GM10266 (cell line): ENCODE measurements at regions not wholly inside any gene's neighbourhood (a gene's known extent, or its start where the extent isn't known, plus 50 kb on each side); places are given as distances from the start of the nearest gene placed in this dataset.
"Not testable (repeated sequence)": the region's sequence is repeated elsewhere in the genome, so short reads cannot be mapped to it uniquely, and the experiment has no call there.

Source experiments
- DNase-seq: peaks from one replicate; pipeline ENCODE4 v3.0.0; 2012; ENCODE audit errors: extremely low spot score
- TF ChIP-seq, protein P1 (sequence below): IDR thresholded peaks from 2 replicates; pipeline ENCODE4 v1.5.1; 2012; ENCODE audit warnings: mild to moderate bottlenecking, low read depth; ENCODE audit not compliant: control insufficient read depth, insufficient read depth; ENCODE audit errors: missing control alignments

DNA sequence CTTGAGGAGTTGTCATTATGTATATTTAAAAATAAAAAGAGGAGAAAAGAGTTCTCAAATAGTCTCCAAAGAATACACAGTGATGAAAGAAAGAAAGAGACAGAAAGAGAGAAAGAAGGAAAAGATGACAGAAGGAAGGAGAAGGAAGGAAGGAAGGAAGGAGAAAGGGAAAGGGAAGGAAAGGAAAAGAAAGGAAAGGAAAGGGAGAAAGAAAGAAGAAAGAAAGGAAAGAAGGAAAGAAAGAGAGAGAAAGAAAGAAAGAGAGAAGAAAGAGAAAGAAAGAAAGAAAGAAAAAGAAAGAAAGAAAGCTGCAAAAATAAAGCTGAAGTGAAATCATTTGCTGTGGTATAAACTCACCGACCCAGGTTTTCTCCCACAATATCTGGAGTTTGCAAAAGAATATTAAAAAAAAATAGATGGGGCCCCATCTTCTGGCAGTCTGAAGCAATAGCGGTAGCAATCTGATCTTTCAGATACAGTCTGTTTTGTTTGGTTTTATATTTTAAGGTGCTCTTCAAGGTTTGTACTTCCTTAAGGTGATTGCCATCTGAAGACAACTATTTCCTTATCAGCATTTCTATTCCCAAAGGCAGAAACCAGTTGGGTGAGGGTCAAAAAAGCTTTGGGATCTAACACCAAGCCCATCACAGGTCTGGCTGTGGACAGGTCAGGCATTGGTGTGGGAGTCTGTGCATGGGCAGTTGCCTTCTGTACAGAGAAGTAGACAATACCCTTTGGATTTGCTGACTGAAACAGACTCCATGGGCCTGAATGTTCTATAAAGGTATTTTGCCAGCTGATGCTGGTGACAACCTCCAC, 160.4 kb downstream of the CPEB2 start:
- TF ChIP-seq, protein P1, sequence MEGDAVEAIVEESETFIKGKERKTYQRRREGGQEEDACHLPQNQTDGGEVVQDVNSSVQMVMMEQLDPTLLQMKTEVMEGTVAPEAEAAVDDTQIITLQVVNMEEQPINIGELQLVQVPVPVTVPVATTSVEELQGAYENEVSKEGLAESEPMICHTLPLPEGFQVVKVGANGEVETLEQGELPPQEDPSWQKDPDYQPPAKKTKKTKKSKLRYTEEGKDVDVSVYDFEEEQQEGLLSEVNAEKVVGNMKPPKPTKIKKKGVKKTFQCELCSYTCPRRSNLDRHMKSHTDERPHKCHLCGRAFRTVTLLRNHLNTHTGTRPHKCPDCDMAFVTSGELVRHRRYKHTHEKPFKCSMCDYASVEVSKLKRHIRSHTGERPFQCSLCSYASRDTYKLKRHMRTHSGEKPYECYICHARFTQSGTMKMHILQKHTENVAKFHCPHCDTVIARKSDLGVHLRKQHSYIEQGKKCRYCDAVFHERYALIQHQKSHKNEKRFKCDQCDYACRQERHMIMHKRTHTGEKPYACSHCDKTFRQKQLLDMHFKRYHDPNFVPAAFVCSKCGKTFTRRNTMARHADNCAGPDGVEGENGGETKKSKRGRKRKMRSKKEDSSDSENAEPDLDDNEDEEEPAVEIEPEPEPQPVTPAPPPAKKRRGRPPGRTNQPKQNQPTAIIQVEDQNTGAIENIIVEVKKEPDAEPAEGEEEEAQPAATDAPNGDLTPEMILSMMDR, result peak; percentile 54
- DNase-seq, result peak; percentile 38

DNA sequence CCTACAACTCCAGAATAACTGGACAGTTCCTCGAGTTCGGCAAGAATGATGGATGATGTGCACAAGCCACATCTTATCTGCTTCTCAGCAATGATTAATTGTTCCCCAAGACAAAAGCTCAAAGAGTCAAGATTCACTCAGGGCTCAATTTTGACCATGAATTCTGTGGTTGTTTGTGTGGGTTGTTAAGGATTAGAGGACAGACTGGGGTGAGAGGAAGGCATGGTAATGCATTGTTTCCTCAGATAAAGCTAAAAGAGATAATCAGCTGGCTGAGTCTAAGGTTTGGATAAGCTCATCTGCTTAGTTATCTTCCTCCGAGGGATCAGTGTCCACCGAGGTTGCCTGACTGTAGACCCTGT, 161.0 kb downstream of the CPEB2 start:
- TF ChIP-seq, protein P1, result no peak
- no peak for DNase-seq

DNA sequence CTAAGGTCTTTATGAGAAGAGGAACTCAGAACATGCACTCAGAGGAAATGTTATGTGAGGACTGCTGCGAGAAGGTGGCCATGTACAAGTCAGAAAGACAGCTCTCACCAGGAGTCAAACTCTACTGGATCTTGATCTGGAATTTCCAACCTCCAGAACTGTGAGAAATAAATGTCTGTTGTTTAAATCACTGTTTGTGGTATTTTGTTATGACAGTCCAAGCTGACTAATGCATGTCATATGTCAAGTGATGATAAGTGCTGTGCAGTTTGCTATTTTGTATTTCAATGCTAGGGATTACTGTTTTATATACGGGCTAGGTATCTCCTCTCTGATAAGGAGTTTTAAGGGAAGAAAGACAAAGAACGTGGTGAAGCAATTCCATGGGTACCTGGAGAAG, 162.3 kb downstream of the CPEB2 start:
- TF ChIP-seq, protein P1, result no peak
- DNase-seq, result no peak

DNA sequence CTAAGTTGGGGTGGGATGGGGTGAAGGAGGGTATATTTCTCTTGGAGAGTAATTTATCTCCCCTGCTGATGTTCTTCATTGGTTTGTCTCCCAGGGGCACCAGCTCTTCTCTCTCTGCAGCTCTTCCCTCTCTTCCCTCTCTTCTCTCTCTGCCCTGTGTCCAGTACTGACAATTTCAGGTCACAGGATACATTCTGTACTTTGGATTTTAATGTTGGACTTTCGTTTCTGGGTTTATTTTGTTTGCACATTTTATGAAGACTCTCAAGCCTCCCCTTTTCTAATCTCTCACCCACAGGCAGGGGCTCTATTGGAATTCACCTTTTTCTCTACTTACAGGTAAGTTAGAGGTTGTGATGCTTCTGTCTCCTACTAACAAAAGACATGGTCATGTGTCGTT, 165.5 kb downstream of the CPEB2 start:
- DNase-seq, result no peak
- TF ChIP-seq, protein P1, result no peak

DNA sequence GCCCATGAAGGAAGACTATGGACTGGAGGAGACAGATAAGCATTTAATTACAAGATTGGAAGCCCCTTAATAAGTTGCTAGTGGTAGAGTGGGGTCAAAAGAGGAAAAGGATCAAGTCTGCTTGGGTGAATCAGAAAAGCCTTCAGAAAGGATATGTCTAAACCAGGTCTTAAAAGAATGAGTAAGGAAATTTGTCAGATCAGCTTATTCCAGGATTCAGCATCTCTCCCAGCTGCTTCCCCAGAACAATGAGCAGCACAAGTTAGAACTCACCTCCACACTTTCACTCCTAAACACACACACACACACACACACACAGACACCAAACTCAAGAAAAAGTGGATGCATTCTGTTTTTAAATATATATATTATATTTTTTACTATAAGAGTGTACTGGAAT, 166.5 kb downstream of the CPEB2 start:
- no peak for DNase-seq

DNA sequence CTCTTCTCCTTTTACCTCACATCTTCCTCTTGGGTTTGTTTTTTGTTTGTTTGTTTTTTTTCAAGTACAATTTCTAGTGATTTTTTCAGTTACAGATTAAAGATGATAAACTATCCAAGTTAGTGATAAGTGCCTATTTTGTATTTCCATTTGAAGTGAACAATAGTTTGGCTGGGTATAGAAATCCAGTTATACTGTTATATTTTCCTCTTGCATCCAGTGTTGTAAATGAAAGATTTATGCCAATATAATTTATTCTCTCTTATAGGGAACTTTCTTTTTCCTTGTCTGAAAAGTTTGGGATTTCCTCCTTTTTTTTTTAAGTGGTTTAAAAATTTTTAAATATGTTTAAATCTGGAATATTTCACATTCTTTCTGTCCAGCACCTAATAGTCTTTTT, 169.4 kb downstream of the CPEB2 start:
- TF ChIP-seq, protein P1, result no peak
- no peak for DNase-seq

More for the DNA sequence above, 166.5 kb downstream of the CPEB2 start:
- TF ChIP-seq, protein P1, result no peak

DNA sequence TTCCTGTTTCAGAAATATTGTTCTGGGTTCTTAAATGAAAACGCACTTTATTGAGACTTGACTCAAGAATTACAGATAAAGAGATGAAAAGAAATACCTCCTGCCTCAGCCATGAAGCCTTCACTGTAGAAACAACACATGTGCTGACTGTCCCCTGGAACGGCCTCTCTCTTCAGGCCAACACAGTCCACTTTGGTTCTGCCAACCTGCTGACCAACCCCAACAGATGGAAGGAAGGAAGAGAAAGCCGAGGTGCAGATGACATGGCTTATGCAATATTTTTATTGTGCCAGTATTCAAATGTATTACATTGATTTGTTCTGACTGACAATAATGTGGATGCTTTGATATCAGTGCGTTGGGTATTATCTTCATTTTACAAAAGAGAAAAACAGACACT, 171.0 kb downstream of the CPEB2 start:
- TF ChIP-seq, protein P1, result no peak
- no peak for DNase-seq

DNA sequence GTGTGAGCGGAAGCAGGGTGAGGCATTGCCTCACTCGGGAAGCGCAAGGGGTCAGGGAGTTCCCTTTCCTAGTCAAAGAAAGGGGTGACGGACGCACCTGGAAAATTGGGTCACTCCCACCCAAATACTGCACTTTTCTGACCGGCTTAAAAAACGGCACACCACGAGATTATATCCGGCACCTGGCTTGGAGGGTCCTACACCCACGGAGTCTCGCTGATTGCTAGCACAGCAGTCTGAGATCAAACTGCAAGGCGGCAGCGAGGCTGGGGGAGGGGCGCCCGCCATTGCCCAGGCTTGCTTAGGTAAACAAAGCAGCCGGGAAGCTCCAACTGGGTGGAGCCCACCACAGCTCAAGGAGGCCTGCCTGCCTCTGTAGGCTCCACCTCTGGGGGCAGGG, 171.9 kb downstream of the CPEB2 start:
- not testable (repeated sequence) for DNase-seq

DNA sequence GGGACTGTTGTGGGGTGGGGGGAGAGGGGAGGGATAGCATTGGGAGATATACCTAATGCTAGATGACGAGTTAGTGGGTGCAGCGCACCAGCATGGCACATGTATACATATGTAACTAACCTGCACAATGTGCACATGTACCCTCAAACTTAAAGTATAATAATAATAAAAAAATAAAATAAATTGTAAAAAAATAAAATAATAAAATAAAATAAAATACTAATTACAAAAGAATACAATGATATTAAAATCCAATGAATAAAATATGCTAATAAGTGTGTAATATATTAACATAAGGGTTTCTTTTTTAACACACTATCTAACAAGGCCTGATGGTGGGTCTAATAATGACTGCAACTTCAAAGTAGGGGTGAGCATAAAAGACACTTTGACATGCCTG, 177.6 kb downstream of the CPEB2 start:
- DNase-seq, result not testable (repeated sequence)
